HG02938 (cell line): ENCODE measurements at regions not wholly inside any gene's neighbourhood (a gene's known extent, or its start where the extent isn't known, plus 50 kb on each side); places are given as distances from the start of the nearest gene placed in this dataset.

Experiments used
- ATAC-seq: cut with Tn5 transposase; IDR thresholded peaks from one replicate; pipeline ENCODE4 v1.9.1; 2021; ENCODE audit warnings: mild to moderate bottlenecking, moderate library complexity; ENCODE audit not compliant: unreplicated experiment

- ATAC-seq: no peak
Observed at GRCh38 chrX:147680251-147680650, 231.5 kb upstream of the FMR1 start.

GRCh38 chrX:147693511-147693910, 218.2 kb upstream of the FMR1 start:
- no peak for ATAC-seq

- no peak for ATAC-seq
Observed at GRCh38 chrX:147699061-147699460, 212.7 kb upstream of the FMR1 start.

GRCh38 chrX:147710301-147710700, 201.4 kb upstream of the FMR1 start:
- no peak for ATAC-seq

DNA sequence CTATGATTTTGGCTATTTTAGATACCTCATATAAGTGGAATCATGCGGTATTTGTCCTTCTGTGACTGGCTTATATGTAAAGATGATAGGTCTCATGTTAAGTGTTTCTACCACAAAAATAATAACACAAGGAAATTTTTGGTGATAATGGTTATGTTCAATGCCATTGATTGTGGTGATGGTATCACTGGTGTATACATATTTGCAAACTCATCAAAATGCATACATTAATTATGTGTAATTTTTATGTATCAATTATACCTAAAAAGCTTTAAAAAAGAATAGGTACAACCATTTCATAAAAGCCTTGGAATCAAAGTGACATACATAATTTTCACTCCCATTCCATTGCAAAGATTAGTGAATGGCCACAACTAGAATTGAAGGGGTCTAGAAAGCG, 178.3 kb upstream of the FMR1 start:
- ATAC-seq: no peak

DNA sequence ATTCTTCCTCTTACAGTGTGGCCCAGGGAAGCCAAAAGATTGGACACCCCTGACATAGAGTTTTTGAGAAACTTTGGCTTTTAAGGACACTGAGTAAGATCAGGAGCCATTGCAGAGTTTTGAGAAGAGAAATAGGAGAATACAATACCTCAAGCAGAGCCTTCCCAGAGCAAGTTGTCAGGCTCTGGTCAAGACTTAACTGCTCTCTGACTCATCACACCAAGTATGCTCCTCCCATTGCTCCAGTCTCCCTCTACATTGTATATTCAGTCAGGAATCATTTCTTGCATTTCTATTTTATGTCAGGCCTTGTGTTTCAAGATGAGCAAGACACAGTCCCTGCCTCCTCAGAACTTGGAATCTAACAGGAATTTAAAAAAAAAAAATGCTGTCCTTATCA, 176.4 kb upstream of the FMR1 start:
- no peak for ATAC-seq

DNA sequence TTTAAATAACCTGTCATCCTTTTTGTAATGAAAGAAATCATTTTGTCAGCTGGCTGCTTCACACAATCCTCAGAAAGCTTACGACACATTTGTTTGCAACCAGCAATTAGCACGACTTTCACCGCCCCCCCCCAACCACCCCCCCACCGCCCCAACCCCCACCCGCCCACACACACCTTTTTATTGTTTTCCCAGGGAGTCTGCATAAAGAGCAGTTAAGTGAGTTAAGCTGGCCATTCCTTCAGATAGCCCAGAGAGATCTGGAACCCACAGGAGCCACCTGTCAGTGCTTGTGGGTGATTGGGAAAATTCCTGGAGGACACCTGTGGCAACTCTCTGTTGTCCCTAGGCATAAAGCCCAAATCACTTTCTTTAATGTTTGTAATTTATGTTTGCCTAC, 175.7 kb upstream of the FMR1 start:
- ATAC-seq: no peak

DNA sequence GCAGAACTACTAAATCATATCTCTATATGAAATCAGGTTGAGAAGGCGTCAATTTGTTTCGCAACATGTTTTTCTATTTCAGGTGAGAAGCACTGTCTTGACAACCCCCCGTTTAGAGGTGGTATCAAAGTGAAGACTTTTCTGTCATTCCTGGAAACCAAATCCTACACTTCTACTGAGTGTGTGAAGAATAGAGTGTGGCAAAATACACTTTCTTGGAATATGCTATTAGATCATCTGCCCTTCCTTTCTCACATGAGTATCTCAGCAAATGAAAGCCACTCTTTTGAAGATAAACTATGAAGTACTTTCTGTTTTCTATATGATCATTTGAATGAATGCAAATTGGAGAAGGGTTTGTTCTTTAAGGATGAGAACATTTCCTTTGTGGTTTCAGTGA, 174.0 kb upstream of the FMR1 start:
- no peak for ATAC-seq

- ATAC-seq: no peak
Observed at GRCh38 chrX:147738265-147738664, 173.5 kb upstream of the FMR1 start.

DNA sequence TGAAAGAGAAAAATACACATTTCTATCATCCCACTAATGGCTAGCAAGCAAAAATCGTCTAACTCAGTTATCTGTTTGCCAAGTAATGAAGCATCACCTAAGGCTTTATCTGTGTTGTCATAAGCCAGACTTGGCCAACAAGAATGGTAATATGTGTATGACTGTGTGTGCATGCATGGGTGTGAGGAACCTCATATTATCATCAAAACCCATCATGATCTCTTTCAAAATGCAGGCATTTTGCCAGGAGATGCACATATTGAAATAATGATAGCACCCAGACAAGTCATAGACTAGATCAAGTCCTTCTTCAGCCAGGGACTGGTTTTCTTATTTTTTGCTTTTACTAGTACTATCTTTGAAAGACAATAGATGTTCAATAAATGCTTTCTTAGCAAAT, 172.5 kb upstream of the FMR1 start:
- ATAC-seq: no peak

GRCh38 chrX:147741776-147742175, 169.9 kb upstream of the FMR1 start:
- ATAC-seq: no peak

GRCh38 chrX:147749308-147749707, 162.4 kb upstream of the FMR1 start:
- ATAC-seq: no peak

DNA sequence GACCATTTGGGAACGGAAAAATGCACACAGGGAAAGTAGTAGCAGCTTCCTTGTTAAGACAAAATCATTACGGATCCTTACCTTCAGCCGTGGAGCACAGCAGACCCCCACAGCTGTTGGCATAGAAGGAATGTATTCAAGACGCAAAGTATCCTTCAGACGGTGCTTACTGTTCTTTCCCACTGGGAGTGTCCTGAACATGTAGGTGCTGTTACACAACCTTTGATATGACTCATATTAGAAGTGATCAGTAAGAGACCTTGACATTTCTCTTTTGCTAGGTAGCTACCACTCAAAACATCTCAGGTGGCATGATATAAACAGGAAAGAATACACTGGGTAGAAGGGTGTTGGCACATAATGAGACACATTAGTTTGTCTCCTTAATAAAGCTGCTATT, 154.0 kb upstream of the FMR1 start:
- no peak for ATAC-seq

- no peak for ATAC-seq
Observed at GRCh38 chrX:147763131-147763530, 148.6 kb upstream of the FMR1 start.

DNA sequence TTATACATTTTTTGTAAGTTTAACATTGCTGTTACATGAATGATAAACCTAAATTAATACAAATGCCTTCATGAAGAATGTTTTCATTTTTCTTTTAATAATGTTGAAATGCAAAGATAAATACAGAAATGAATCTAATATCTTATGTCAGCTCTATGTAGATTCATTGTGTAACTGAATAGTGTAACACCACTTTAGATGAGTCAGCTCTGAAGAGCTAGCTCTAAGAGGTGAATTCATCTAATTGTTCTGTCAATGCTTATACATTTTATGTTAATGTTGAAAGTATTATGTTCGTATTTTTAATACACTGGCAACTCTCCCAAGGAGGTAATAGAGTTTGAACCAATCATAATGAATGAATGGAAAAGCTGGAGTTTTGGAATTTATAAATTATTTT, 146.9 kb upstream of the FMR1 start:
- ATAC-seq: no peak

DNA sequence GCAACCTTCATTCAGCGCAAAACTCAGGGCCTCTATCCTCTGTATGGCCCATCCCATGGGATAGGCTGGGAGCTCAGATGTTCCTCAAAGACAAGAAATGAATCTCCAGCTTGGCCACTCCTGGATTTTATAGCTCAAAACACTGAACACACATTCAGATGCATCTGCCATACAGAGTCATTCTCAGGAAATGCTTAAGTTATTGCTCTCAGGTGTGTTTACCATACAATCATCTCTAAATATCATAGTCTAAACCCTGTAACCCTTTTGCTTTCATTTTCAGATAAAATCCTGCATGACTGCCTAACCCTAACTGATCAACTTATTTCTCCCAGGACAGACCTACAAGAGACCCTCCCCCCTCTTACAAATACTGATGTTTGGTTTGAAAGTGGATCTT, 140.9 kb upstream of the FMR1 start:
- ATAC-seq: no peak

DNA sequence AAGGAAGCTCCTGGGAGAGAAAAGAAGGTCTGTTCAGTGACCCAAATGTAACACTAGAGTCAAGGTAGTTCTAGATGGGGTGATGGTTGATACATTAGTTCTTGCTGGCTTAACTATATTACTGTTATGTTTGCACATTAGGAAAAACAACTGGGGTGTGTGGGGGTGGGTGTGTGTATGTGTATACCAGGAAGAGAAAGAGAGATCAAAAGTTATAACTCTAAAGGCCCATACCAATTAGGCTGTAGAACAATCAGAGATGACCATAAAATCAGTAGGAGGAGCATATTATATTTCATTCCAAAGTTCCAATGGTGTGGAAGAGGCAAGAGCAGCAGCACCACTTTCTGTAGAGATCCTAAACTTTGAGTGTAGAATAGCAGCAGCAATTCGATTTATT, 134.7 kb upstream of the FMR1 start:
- no peak for ATAC-seq

DNA sequence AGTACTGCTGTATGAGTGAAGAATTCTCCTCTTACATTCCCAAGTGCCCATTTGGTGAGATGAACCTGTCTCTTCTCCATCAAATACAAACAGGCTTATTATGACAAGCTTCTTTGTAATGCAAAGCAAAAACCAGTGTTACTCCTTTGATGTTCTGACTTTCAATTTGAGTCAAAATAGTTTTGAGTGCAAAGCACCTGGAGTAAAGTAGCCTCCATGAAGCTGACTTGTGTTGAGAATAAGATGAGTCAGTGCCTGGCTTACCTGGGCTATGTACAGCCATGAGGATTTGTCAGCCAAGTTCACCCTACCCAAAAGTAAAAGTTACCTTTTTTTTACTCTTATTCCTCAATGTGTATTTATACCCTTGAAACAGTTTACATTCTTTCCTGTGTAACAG, 132.5 kb upstream of the FMR1 start:
- no peak for ATAC-seq

DNA sequence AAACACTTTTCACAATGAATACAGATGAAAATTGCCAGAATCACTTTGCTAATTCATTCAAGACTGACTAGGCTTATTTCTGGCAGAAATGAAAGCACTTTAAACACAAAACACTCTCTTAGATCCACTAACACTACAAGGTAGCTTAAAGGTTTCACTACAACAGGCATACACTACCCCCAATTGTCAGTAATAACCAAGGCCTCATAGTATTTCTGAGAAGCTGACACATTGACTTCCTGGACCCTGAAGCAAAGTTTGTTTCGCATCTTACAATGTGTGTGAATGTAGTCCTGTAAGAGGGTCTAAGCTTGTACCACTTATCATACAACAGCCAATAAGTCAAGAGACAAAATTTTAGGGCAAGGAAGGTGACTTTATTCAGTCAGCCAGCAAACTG, 129.9 kb upstream of the FMR1 start:
- no peak for ATAC-seq

DNA sequence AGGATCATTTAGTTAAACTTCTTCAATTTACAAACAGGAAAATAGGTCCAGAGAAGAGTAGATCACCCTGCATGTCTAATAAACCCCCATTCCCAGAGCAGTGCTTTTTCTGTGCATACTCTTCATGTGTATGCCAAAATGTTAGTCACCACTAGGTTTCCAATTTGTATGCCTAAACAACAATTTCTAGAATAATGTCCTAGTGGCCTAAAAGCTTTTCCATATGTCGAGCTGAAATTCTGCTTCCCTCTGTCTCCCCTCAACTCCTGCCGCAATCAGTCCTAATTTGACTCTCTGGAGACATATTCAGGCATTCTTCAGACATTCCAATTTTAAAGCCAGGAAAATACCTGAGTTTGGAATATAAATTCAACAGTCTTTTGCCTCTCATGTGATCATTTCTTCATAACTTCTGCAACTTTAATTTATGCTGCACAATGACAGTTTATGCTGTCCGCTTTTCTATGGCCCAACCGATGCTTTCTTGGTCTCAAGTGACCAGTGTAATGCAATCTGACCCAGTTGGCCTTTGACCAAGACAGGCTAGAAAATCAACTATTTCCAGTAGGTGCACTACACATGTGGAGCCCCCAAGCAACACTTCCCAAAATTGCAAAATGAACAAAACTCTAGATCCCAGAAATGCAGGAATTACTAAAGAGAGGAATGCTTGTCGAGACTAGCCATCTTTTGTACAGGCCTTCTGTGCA, 122.9 kb upstream of the FMR1 start:
- no peak for ATAC-seq

GRCh38 chrX:147800663-147801062, 111.1 kb upstream of the FMR1 start:
- no peak for ATAC-seq

- ATAC-seq: peak; percentile 58
Observed at GRCh38 chrX:147803948-147804347, 107.8 kb upstream of the FMR1 start.

- no peak for ATAC-seq
Observed at GRCh38 chrX:147811803-147812202, 99.9 kb upstream of the FMR1 start.
